HG03432 (cell line): ENCODE measurements at regions not wholly inside any gene's neighbourhood (a gene's known extent, or its start where the extent isn't known, plus 50 kb on each side); places are given as distances from the start of the nearest gene placed in this dataset.

ENCODE experiments used
- ATAC-seq: cut with Tn5 transposase; IDR thresholded peaks from one replicate; pipeline ENCODE4 v1.9.1; 2021; ENCODE audit warnings: mild to moderate bottlenecking, moderate library complexity; ENCODE audit not compliant: unreplicated experiment

DNA sequence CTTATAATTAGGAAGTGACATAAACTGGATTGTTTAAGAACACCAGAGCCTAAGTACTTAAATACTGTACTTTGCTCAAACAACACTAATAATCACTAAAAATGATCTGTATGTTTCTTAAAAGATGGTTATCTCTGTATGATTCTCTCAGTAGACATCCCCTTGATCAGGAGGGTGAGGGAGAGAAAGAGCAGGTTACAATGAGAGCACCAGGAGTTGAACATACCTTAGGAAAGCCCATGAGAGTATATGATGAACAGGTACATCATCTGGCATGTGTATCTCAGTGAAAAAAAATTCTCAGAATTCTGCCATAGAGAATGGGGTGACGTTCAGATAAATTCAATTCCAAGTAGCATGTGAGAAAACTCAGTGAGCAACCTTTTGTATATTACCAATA is 59.9 kb upstream of the IL2 start:
- no peak for ATAC-seq

DNA sequence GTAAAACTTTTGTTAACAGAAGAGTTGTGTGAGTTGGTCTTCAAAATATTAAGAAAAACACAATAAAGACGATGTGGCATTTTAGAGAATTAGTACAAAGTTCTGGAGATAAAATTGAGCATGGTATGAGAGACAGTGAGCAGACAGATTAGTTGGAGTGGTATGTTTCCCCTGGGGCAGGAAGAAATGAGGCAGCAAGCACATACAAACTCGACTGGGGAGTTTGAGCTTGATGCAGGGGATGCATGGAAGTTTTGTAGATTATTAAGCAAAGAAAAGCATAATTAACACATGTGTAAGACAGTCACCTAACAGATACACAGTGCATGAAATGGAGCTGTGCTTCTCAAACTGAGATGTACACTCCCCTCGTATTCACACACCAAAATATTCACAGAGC is 58.1 kb upstream of the IL2 start:
- ATAC-seq, result no peak

DNA sequence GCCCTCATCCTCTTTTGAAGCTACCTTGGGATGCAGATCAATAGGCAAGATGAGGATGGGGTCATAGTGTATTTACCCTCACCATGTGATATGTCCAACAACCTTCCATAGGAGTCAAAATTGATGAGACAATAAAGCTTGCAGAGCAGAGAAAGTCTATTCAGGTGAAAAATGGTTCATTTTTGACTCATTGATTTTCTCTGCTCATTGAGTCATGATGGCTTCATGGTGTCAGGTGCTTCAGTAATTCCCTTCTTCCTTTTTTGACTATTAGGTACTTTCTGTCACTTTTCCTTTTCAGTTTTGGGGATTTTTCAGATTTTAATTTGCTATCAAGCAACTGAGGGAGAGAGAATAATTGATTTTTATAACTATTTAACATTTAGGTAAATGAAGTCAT is 55.9 kb upstream of the IL2 start:
- ATAC-seq, result no peak

DNA sequence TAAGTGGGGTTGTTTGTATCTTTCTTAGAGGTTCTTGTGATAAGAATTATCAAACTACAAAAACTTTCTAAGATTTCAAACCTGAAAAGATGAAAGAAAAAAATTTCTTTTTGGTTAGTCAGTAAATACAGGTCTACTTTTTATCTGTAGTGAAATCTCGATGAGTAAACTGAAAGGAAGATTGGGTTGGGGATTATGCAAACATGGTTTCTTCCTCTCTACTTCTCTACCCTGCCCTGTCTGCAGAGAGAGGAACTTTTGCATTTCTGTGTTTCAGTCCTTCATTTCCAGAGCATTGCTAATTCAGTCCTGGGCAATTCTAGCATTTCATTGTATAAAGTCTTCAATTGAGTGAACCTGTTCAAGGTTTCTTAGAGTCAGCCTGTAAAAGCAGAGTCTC is 51.6 kb upstream of the IL2 start:
- ATAC-seq, result peak; percentile 73
